ENCODE measurements at regions not wholly inside any gene's neighbourhood (a gene's known extent, or its start where the extent isn't known, plus 50 kb on each side); places are given as distances from the start of the nearest gene placed in this dataset.

GRCh38 chr16:59749662-59750336 lies 1015.7 kb upstream of the GOT2 start:
- H3K27me3 ChIP-seq (ENCODE audit: control insufficient read depth, low read length), result no peaks in the 10 kb centered on the region
- H3K9me2 ChIP-seq (replicated peaks; ENCODE audit: control insufficient read depth, low read length), result no peaks in the 10 kb centered on the region
- H3K4me2 ChIP-seq (ENCODE audit: low read length), result no peak overlapping the region
- no peaks in the 10 kb centered on the region for H3K4me1 ChIP-seq (ENCODE audit: control insufficient read depth, low read length)
- H3K36me3 ChIP-seq (ENCODE audit: control insufficient read depth, low read length), result no peaks in the 10 kb centered on the region
- H3K4me3 ChIP-seq (ENCODE audit: low read length), result no peak overlapping the region
- H3F3A ChIP-seq (ENCODE audit: control insufficient read depth, insufficient read depth), result no peaks in the 10 kb centered on the region
- H3K79me2 ChIP-seq (ENCODE audit: control insufficient read depth, low read length), result no peaks in the 10 kb centered on the region
- H4K20me1 ChIP-seq (ENCODE audit: control insufficient read depth, insufficient read depth, low read depth, low read length), result no peaks in the 10 kb centered on the region
- H3K9me3 ChIP-seq (ENCODE audit: control insufficient read depth, insufficient read depth, low read length), result no peaks in the 10 kb centered on the region
- no peak for TF ChIP-seq EZH2phosphoT487 (IDR thresholded peaks at IDR 0.05; ENCODE audit: borderline replicate concordance, low read length)
- TF ChIP-seq CTCF (IDR thresholded peaks at IDR 0.05; ENCODE audit: low read depth, low read length, poor library complexity, severe bottlenecking), result no peak
- no peak overlapping the region for H3K27ac ChIP-seq (ENCODE audit: low read depth, low read length)

- Histone ChIP-seq H3K9me3 (ENCODE audit: control insufficient read depth, insufficient read depth, low read length) (no peaks in the 10 kb centered on the region), H3K27ac (ENCODE audit: low read depth, low read length) (no peak overlapping the region), H3K9me2 (replicated peaks; ENCODE audit: control insufficient read depth, low read length) (no peaks in the 10 kb centered on the region), H4K20me1 (ENCODE audit: control insufficient read depth, insufficient read depth, low read depth, low read length) (no peaks in the 10 kb centered on the region), H3K4me3 (ENCODE audit: low read length) (no peak overlapping the region), H3K36me3 (ENCODE audit: control insufficient read depth, low read length) (no peaks in the 10 kb centered on the region), H3K79me2 (ENCODE audit: control insufficient read depth, low read length) (no peaks in the 10 kb centered on the region), H3K27me3 (ENCODE audit: control insufficient read depth, low read length) (no peaks in the 10 kb centered on the region), H3K4me2 (ENCODE audit: low read length) (no peak overlapping the region), H3F3A (ENCODE audit: control insufficient read depth, insufficient read depth) (no peaks in the 10 kb centered on the region), H3K4me1 (ENCODE audit: control insufficient read depth, low read length) (no peaks in the 10 kb centered on the region)
- no peak for TF ChIP-seq CTCF (IDR thresholded peaks at IDR 0.05; ENCODE audit: low read depth, low read length, poor library complexity, severe bottlenecking)
- no peak for TF ChIP-seq EZH2phosphoT487 (IDR thresholded peaks at IDR 0.05; ENCODE audit: borderline replicate concordance, low read length)
Measured at GRCh38 chr16:59748531-59748930, 1014.4 kb upstream of the GOT2 start.

- Histone ChIP-seq H4K20me1 (ENCODE audit: control insufficient read depth, insufficient read depth, low read depth, low read length) (no peaks in the 10 kb centered on the region), H3K27ac (ENCODE audit: low read depth, low read length) (no peak overlapping the region), H3K9me2 (replicated peaks; ENCODE audit: control insufficient read depth, low read length) (no peaks in the 10 kb centered on the region), H3K4me1 (ENCODE audit: control insufficient read depth, low read length) (no peaks in the 10 kb centered on the region), H3K27me3 (ENCODE audit: control insufficient read depth, low read length) (no peaks in the 10 kb centered on the region), H3K79me2 (ENCODE audit: control insufficient read depth, low read length) (no peaks in the 10 kb centered on the region), H3K9me3 (ENCODE audit: control insufficient read depth, insufficient read depth, low read length) (no peaks in the 10 kb centered on the region), H3F3A (ENCODE audit: control insufficient read depth, insufficient read depth) (no peaks in the 10 kb centered on the region), H3K4me2 (ENCODE audit: low read length) (no peak overlapping the region), H3K36me3 (ENCODE audit: control insufficient read depth, low read length) (no peaks in the 10 kb centered on the region), H3K4me3 (ENCODE audit: low read length) (no peak overlapping the region)
- TF ChIP-seq EZH2phosphoT487 (IDR thresholded peaks at IDR 0.05; ENCODE audit: borderline replicate concordance, low read length) (no peak), CTCF (IDR thresholded peaks at IDR 0.05; ENCODE audit: low read depth, low read length, poor library complexity, severe bottlenecking) (no peak)
Measured at GRCh38 chr16:59743504-59743903, 1009.4 kb upstream of the GOT2 start.

Data from DOHH2 (cell line).